Left ventricle myocardium inferior (tissue), 1 donor: ENCODE measurements at regions not wholly inside any gene's neighbourhood (a gene's known extent, or its start where the extent isn't known, plus 50 kb on each side); places are given as distances from the start of the nearest gene placed in this dataset.
A peak's percentile ranks its signal among the peaks of the same experiment; 100 is the strongest.

ENCODE experiments used
- DNase-seq: peaks from one replicate; pipeline ENCODE4 v3.0.0-alpha.2; 2020
- H3K27ac ChIP-seq: fragments of 200-600 bp; replicated peaks from 2 replicates; pipeline ENCODE4 v1.8.0; 2021
- H3K27me3 ChIP-seq: fragments of 200-600 bp; 2 replicates; pipeline ENCODE4 v1.8.0; 2021; ENCODE audit warnings: low read depth
- H3K36me3 ChIP-seq: fragments of 200-600 bp; 2 replicates; pipeline ENCODE4 v1.8.0; 2021
- H3K4me1 ChIP-seq: fragments of 200-600 bp; 2 replicates; pipeline ENCODE4 v1.8.0; 2021
- H3K4me3 ChIP-seq: fragments of 200-600 bp; 2 replicates; pipeline ENCODE4 v1.8.0; 2021; ENCODE audit warnings: mild to moderate bottlenecking, moderate library complexity
- H3K9me3 ChIP-seq: fragments of 200-600 bp; replicated peaks from 2 replicates; pipeline ENCODE4 v1.8.0; 2021
- intact Hi-C: fragments of 100-400 bp; cut with micrococcal nuclease; formaldehyde crosslinking; loops from one replicate; pipeline ENCODE4 v1.11.0; 2022
- TF ChIP-seq, protein P1 (sequence below): fragments of 200-600 bp; IDR thresholded peaks from 2 replicates; pipeline ENCODE4 v1.8.0; 2021; ENCODE audit warnings: antibody characterized with exemption, mild to moderate bottlenecking, borderline replicate concordance
- donor health status: DM: no; HTN: yes; CAD: no; lungs with severe emphysema.

DNA sequence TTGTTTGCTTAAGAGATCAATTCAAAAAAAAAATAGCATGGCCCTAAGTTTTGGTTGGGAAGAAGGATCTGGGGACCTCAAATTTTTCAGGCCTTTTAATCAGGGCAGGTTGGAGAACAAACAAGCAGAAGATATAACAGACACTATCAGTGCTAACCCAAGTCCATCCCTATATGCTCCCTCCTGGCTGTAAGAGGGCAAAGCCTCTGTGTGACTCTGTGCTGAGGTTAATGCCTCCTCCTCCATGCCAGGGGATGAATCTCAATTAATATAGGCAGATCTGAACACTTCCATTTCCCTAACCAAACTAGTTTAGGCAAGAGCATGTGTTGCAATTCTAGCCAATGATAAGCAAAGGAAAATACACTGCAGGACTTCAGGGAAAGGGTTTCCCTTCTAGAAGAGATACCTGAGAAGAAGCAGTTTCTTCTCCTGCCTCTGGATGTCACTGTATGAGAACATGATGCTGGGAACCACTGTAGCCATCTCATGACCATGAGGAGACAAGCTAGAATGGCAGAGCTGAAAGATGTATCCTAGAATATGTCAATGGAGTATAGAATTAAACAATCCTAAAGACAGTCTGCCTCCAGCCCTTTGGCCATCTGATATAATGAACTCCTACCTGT lies 76.0 kb downstream of the CHD9NB start:
- no peak for DNase-seq
- no peak overlapping the region for H3K27ac ChIP-seq
- TF ChIP-seq, protein P1, sequence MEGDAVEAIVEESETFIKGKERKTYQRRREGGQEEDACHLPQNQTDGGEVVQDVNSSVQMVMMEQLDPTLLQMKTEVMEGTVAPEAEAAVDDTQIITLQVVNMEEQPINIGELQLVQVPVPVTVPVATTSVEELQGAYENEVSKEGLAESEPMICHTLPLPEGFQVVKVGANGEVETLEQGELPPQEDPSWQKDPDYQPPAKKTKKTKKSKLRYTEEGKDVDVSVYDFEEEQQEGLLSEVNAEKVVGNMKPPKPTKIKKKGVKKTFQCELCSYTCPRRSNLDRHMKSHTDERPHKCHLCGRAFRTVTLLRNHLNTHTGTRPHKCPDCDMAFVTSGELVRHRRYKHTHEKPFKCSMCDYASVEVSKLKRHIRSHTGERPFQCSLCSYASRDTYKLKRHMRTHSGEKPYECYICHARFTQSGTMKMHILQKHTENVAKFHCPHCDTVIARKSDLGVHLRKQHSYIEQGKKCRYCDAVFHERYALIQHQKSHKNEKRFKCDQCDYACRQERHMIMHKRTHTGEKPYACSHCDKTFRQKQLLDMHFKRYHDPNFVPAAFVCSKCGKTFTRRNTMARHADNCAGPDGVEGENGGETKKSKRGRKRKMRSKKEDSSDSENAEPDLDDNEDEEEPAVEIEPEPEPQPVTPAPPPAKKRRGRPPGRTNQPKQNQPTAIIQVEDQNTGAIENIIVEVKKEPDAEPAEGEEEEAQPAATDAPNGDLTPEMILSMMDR: peak; percentile 51

GRCh38 chr16:52967744-52968143 lies 85.0 kb downstream of the CHD9NB start:
- H3K4me1 ChIP-seq: no peaks in the 10 kb centered on the region
- DNase-seq: no peak
- no peak overlapping the region for H3K27ac ChIP-seq
- TF ChIP-seq, protein P1: no peak
- intact Hi-C loops: no loop called here
- no peaks in the 10 kb centered on the region for H3K36me3 ChIP-seq
- no peak overlapping the region for H3K4me3 ChIP-seq
- H3K27me3 ChIP-seq: no peaks in the 10 kb centered on the region
- H3K9me3 ChIP-seq: peaks cover 11% of the 10 kb centered on the region

More for the DNA sequence above, 76.0 kb downstream of the CHD9NB start:
- Histone ChIP-seq H3K36me3 (no peaks in the 10 kb centered on the region), H3K4me3 (no peak overlapping the region), H3K27me3 (peaks cover 4% of the 10 kb centered on the region), H3K4me1 (no peaks in the 10 kb centered on the region), H3K9me3 (peaks cover 10% of the 10 kb centered on the region)
- intact Hi-C loops: no loop called here

GRCh38 chr16:52964290-52964689 lies 88.4 kb downstream of the CHD9NB start:
- intact Hi-C loops: no loop called here
- Histone ChIP-seq H3K27me3 (no peaks in the 10 kb centered on the region), H3K27ac (no peak overlapping the region), H3K4me1 (no peaks in the 10 kb centered on the region), H3K36me3 (no peaks in the 10 kb centered on the region), H3K4me3 (no peak overlapping the region), H3K9me3 (no peaks in the 10 kb centered on the region)
- TF ChIP-seq, protein P1: no peak
- DNase-seq: no peak

GRCh38 chr16:52963855-52964242 lies 88.8 kb downstream of the CHD9NB start:
- H3K27ac ChIP-seq: no peak overlapping the region
- DNase-seq: no peak
- no peaks in the 10 kb centered on the region for H3K4me1 ChIP-seq

GRCh38 chr16:52963212-52963854 lies 89.4 kb downstream of the CHD9NB start:
- intact Hi-C loops: no loop called here
- Histone ChIP-seq H3K4me3 (no peak overlapping the region), H3K36me3 (no peaks in the 10 kb centered on the region), H3K4me1 (no peaks in the 10 kb centered on the region), H3K9me3 (no peaks in the 10 kb centered on the region), H3K27me3 (no peaks in the 10 kb centered on the region), H3K27ac (no peak overlapping the region)
- TF ChIP-seq, protein P1: no peak
- no peak for DNase-seq

More at GRCh38 chr16:52963855-52964242, 88.8 kb downstream of the CHD9NB start:
- no peaks in the 10 kb centered on the region for H3K9me3 ChIP-seq
- H3K27me3 ChIP-seq: no peaks in the 10 kb centered on the region
- H3K36me3 ChIP-seq: no peaks in the 10 kb centered on the region
- TF ChIP-seq, protein P1: no peak
- H3K4me3 ChIP-seq: no peak overlapping the region
- intact Hi-C loops: no loop called here
